ENCODE measurements at regions not wholly inside any gene's neighbourhood (a gene's known extent, or its start where the extent isn't known, plus 50 kb on each side); places are given as distances from the start of the nearest gene placed in this dataset.

DNA sequence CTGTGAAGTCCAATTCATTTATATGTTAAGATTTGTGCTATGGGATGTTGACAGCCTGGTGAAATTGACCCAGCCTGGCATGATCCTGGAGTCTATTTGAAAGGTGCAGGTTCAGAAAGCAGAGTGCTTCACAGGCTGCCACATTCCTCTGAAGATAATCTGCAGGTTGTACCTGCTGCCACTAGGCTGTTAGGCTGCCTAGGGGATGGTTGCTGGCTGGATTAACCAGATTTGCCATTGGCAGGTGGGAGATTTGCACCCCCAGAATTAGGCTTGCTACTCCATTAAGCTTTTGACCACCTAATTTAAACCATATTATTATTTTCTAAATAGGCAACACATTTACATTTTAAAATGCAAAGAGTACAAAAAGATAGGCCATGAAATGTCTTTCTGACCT lies 85.8 kb upstream of the RASGRP1 start:
- Histone ChIP-seq H3K9ac (ENCODE audit: low read length) (no peak overlapping the region), H3K4me1 (ENCODE audit: control insufficient read depth, insufficient read depth, low read length) (peaks cover 21% of the 10 kb centered on the region), H3K9me3 (ENCODE audit: control insufficient read depth, low read length) (no peaks in the 10 kb centered on the region), H3K27me3 (ENCODE audit: control insufficient read depth, insufficient read depth, low read length) (no peaks in the 10 kb centered on the region), H3K4me3 (ENCODE audit: low read length) (no peak overlapping the region), H3K36me3 (ENCODE audit: control insufficient read depth, insufficient read depth, low read length) (no peaks in the 10 kb centered on the region)

DNA sequence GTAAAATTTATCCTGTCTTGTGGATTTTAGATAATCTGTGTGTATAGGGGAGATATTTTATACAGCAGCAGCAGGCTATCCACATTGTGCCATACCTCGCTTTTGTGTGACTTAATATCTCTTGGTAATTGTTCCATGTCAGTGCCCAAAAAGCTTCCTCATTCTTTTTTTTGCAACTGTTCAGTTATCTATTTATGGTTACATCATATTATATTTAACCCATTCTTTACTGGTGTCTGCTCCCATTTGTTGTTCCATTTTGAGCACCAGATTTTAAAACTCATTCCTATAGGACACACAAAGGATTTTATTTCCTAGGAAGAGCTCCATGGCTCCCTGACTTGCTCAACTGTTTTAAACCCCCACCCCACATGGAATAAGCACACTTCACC lies 86.3 kb upstream of the RASGRP1 start:
- H3K4me1 ChIP-seq (ENCODE audit: control insufficient read depth, insufficient read depth, low read length): peaks cover 21% of the 10 kb centered on the region
- H3K9me3 ChIP-seq (ENCODE audit: control insufficient read depth, low read length): no peaks in the 10 kb centered on the region
- no peak overlapping the region for H3K4me3 ChIP-seq (ENCODE audit: low read length)
- no peaks in the 10 kb centered on the region for H3K36me3 ChIP-seq (ENCODE audit: control insufficient read depth, insufficient read depth, low read length)
- H3K27me3 ChIP-seq (ENCODE audit: control insufficient read depth, insufficient read depth, low read length): no peaks in the 10 kb centered on the region
- H3K9ac ChIP-seq (ENCODE audit: low read length): no peak overlapping the region

DNA sequence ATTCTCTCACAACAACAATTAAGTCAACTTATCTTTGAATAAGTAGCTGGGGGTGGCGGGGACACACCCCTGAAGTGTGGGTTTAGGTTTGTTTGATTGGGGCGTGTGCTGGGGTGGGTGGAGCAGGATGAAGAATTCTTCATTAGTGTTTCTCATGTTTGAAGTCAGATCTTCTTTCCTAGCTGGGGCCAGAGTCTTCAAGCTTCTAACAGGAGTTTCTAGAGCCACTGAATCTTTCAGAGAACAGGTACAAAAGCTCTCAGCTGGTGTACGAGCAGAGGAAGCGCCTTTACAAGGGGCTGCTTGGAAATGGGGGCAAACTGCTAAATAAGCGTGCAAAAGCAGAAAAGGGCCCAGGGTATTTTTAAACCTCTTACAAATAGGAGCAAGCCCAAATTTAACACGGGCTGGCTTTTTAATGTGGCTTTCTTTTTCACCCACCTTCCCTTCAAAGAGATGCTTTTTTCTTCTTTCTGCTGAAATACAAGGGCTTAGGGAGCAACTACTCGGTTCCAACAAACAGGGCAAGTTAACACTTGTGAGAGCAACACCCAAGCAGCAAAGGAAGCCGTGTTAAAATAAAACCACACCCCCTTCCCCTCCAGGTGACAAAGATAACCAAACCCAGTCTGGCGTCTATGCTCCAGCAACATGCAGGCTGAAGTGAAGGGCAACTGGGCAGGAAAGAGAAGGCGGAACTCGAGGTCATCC lies 86.9 kb upstream of the RASGRP1 start:
- Histone ChIP-seq H3K9me3 (ENCODE audit: control insufficient read depth, low read length) (no peaks in the 10 kb centered on the region), H3K4me1 (ENCODE audit: control insufficient read depth, insufficient read depth, low read length) (peaks cover 21% of the 10 kb centered on the region), H3K27me3 (ENCODE audit: control insufficient read depth, insufficient read depth, low read length) (no peaks in the 10 kb centered on the region), H3K4me3 (ENCODE audit: low read length) (no peak overlapping the region), H3K36me3 (ENCODE audit: control insufficient read depth, insufficient read depth, low read length) (no peaks in the 10 kb centered on the region), H3K9ac (ENCODE audit: low read length) (no peak overlapping the region)

DNA sequence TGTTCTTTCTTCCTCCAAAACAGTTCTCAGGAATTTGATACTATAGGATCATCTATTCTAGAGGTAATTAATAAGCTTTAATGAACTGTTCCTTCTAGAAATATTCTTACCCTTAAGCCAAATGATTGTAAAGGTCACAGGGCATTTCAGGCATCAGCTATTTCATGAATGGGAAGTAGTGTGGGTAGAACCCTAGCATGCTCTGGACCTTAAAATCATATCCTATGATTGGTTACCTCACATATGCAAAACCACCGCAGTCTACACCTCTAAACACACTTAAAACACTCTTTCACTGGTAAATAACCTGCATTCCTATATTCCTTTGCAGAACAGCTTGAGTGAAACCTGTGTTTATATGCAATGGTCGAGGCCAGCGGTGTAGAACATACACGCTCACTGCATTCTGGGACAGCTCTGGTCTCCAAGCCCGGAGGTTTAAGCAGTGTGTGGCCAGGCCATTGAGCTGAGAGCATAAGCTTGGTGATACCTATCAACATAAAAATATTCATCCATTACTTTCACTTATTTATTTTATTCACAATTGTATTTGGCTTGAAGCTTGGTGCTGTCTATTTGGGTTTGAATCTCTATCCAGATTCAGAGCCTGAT lies 87.7 kb upstream of the RASGRP1 start:
- H3K9me3 ChIP-seq (ENCODE audit: control insufficient read depth, low read length): no peaks in the 10 kb centered on the region
- no peak overlapping the region for H3K9ac ChIP-seq (ENCODE audit: low read length)
- no peaks in the 10 kb centered on the region for H3K36me3 ChIP-seq (ENCODE audit: control insufficient read depth, insufficient read depth, low read length)
- no peaks in the 10 kb centered on the region for H3K27me3 ChIP-seq (ENCODE audit: control insufficient read depth, insufficient read depth, low read length)
- H3K4me3 ChIP-seq (ENCODE audit: low read length): no peak overlapping the region
- H3K4me1 ChIP-seq (ENCODE audit: control insufficient read depth, insufficient read depth, low read length): peaks cover 21% of the 10 kb centered on the region

- Histone ChIP-seq H3K9me3 (ENCODE audit: control insufficient read depth, low read length) (no peaks in the 10 kb centered on the region), H3K4me3 (ENCODE audit: low read length) (no peak overlapping the region), H3K9ac (ENCODE audit: low read length) (no peak overlapping the region), H3K27me3 (ENCODE audit: control insufficient read depth, insufficient read depth, low read length) (no peaks in the 10 kb centered on the region), H3K4me1 (ENCODE audit: control insufficient read depth, insufficient read depth, low read length) (peaks cover 21% of the 10 kb centered on the region), H3K36me3 (ENCODE audit: control insufficient read depth, insufficient read depth, low read length) (no peaks in the 10 kb centered on the region)
Measured at GRCh38 chr15:38652998-38653397, 88.4 kb upstream of the RASGRP1 start.

DNA sequence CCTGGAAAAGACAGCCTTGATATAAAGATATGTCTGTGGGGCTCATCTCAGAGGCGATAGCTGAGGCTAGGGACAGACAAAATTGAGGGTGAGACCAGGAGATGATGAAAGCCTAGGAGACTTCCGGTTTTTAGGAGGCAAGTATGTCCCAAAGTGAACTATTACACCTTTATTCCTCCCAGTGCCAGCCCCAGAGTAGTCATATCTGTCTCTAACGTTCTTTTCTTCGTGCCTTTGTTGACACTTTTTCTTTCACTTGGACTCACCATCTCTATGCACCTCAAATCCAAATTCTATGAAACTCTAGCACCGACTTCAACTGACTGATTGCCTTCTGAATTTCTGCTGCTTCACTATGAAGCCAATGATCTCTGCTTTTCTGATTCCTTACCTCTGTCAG lies 93.8 kb upstream of the RASGRP1 start:
- no peak overlapping the region for H3K4me3 ChIP-seq (ENCODE audit: low read length)
- no peak overlapping the region for H3K9ac ChIP-seq (ENCODE audit: low read length)
- no peaks in the 10 kb centered on the region for H3K4me1 ChIP-seq (ENCODE audit: control insufficient read depth, insufficient read depth, low read length)
- H3K9me3 ChIP-seq (ENCODE audit: control insufficient read depth, low read length): no peaks in the 10 kb centered on the region
- H3K27me3 ChIP-seq (ENCODE audit: control insufficient read depth, insufficient read depth, low read length): no peaks in the 10 kb centered on the region
- H3K36me3 ChIP-seq (ENCODE audit: control insufficient read depth, insufficient read depth, low read length): no peaks in the 10 kb centered on the region

DNA sequence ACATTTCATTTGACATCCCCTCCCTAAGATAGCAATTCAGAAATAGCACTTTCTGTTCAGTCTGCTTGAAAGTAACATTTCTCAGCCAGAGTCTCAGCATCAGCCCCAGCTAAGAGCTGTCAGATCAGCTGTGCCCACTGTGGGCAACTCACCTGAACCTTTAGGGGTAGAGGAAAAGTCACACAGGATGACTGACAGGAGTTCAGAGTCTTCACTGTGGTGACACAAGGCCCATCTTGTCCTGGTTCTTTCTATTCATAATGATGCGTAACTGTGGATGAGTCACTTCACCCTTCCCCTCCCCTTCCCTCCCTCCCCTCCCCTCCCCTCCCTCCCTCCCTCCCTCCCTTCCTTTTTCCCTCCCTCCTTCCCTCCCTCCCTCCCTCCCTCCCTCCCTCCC lies 96.1 kb upstream of the RASGRP1 start:
- no peak overlapping the region for H3K9ac ChIP-seq (ENCODE audit: low read length)
- H3K4me1 ChIP-seq (ENCODE audit: control insufficient read depth, insufficient read depth, low read length): no peaks in the 10 kb centered on the region
- H3K9me3 ChIP-seq (ENCODE audit: control insufficient read depth, low read length): peaks cover 6% of the 10 kb centered on the region
- no peak overlapping the region for H3K4me3 ChIP-seq (ENCODE audit: low read length)
- no peaks in the 10 kb centered on the region for H3K36me3 ChIP-seq (ENCODE audit: control insufficient read depth, insufficient read depth, low read length)
- H3K27me3 ChIP-seq (ENCODE audit: control insufficient read depth, insufficient read depth, low read length): no peaks in the 10 kb centered on the region

- H3K4me1 ChIP-seq (ENCODE audit: control insufficient read depth, insufficient read depth, low read length): no peaks in the 10 kb centered on the region
- H3K9ac ChIP-seq (ENCODE audit: low read length): no peak overlapping the region
- H3K9me3 ChIP-seq (ENCODE audit: control insufficient read depth, low read length): peaks cover 6% of the 10 kb centered on the region
- no peaks in the 10 kb centered on the region for H3K27me3 ChIP-seq (ENCODE audit: control insufficient read depth, insufficient read depth, low read length)
- H3K36me3 ChIP-seq (ENCODE audit: control insufficient read depth, insufficient read depth, low read length): no peaks in the 10 kb centered on the region
- no peak overlapping the region for H3K4me3 ChIP-seq (ENCODE audit: low read length)
Measured at GRCh38 chr15:38662033-38662802, 97.6 kb upstream of the RASGRP1 start.

GRCh38 chr15:38662805-38663204 lies 98.2 kb upstream of the RASGRP1 start:
- Histone ChIP-seq H3K9me3 (ENCODE audit: control insufficient read depth, low read length) (peaks cover 6% of the 10 kb centered on the region), H3K9ac (ENCODE audit: low read length) (no peak overlapping the region), H3K27me3 (ENCODE audit: control insufficient read depth, insufficient read depth, low read length) (no peaks in the 10 kb centered on the region), H3K36me3 (ENCODE audit: control insufficient read depth, insufficient read depth, low read length) (no peaks in the 10 kb centered on the region), H3K4me1 (ENCODE audit: control insufficient read depth, insufficient read depth, low read length) (no peaks in the 10 kb centered on the region), H3K4me3 (ENCODE audit: low read length) (no peak overlapping the region)

DNA sequence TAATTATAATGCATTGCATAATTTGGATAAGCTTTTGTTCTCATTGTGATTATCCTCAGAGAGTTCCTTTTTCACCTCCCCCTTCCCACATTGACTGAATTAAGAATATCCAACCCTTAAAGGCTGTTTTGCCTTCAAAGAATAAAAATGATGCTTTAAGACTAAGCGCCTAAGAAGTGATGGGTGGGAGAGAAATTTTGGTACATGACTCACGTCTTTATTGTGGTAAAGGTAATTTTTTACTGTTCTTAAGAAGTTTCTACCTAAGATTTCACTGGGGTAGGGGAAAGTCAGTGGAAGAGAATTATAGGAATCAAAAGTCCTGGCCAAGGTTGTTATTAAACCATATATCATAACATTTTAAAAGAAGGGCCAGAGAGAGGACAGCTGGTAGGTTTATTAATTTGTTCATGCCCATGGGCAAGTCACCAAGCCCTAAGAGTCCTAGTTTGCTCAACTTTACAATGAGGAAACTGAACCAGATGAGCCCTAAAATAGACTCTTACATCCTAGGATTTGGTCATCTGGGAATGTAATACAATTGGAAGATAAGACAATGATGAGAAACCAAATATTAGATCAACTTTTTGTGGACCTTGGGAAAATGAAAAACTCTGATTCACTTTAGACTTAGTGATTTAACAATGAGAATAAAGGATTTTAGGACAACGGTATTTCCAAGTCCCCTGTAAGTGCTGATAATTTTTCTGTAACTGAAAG lies 101.1 kb upstream of the RASGRP1 start:
- H3K27me3 ChIP-seq (ENCODE audit: control insufficient read depth, insufficient read depth, low read length): no peaks in the 10 kb centered on the region
- H3K36me3 ChIP-seq (ENCODE audit: control insufficient read depth, insufficient read depth, low read length): no peaks in the 10 kb centered on the region
- H3K4me3 ChIP-seq (ENCODE audit: low read length): no peak overlapping the region
- H3K9ac ChIP-seq (ENCODE audit: low read length): no peak overlapping the region
- H3K4me1 ChIP-seq (ENCODE audit: control insufficient read depth, insufficient read depth, low read length): no peaks in the 10 kb centered on the region
- peaks cover 6% of the 10 kb centered on the region for H3K9me3 ChIP-seq (ENCODE audit: control insufficient read depth, low read length)

- Histone ChIP-seq H3K4me3 (ENCODE audit: low read length) (no peak overlapping the region), H3K4me1 (ENCODE audit: control insufficient read depth, insufficient read depth, low read length) (no peaks in the 10 kb centered on the region), H3K9ac (ENCODE audit: low read length) (no peak overlapping the region), H3K36me3 (ENCODE audit: control insufficient read depth, insufficient read depth, low read length) (no peaks in the 10 kb centered on the region), H3K9me3 (ENCODE audit: control insufficient read depth, low read length) (peaks cover 6% of the 10 kb centered on the region), H3K27me3 (ENCODE audit: control insufficient read depth, insufficient read depth, low read length) (no peaks in the 10 kb centered on the region)
Measured at GRCh38 chr15:38666865-38667510, 102.4 kb upstream of the RASGRP1 start.
